Panc1 (cell line): ENCODE measurements at regions not wholly inside any gene's neighbourhood (a gene's known extent, or its start where the extent isn't known, plus 50 kb on each side); places are given as distances from the start of the nearest gene placed in this dataset.

ENCODE experiments used
- ATAC-seq: fragments of 200-7000 bp; cut with Tn5 transposase; 2 replicates; pipeline ENCODE4 v1.9.1; 2020; ENCODE audit warnings: mild to moderate bottlenecking, moderate library complexity
- BruUV-seq: library from RNA; stranded (reverse); fragments of 400-500 nt; replicated peaks from 2 replicates; lab custom pipeline; 2021; lab: Mats Ljungman, UMichigan
- CTCF ChIA-PET: fragments of 300-600 bp; sonication (Branson Sonifier 250); formaldehyde crosslinking; loops from one replicate; lab custom pipeline; 2022; ENCODE audit warnings: antibody characterized with exemption; lab: Charles Lee
- POLR2A ChIA-PET: fragments of 300-600 bp; sonication (Branson Sonifier 250); formaldehyde crosslinking; loops from one replicate; lab custom pipeline; 2022; ENCODE audit warnings: antibody characterized with exemption; lab: Charles Lee
- DNase-seq: peaks from one replicate; pipeline ENCODE4 v3.0.0-alpha.2; 2010; ENCODE audit warnings: low read depth, low spot score
- H3K27ac ChIP-seq: 2 replicates; pipeline ENCODE4 v1.5.1; 2011; ENCODE audit warnings: mild to moderate bottlenecking, low read length, inconsistent platforms
- H3K27me3 ChIP-seq: fragments of 200-500 bp; sonication (Bioruptor generic); 2 replicates; pipeline ENCODE4 v1.6.0; 2014; ENCODE audit warnings: low read length, inconsistent platforms; ENCODE audit not compliant: control insufficient read depth, insufficient read depth
- H3K36me3 ChIP-seq: fragments of 200-500 bp; sonication (Bioruptor generic); 2 replicates; pipeline ENCODE4 v1.5.1; 2014; ENCODE audit warnings: inconsistent platforms, mild to moderate bottlenecking, low read length, moderate library complexity; ENCODE audit not compliant: control insufficient read depth, insufficient read depth
- H3K4me1 ChIP-seq: 2 replicates; pipeline ENCODE4 v1.5.1; 2011; ENCODE audit warnings: inconsistent platforms, mild to moderate bottlenecking, low read length, moderate library complexity; ENCODE audit not compliant: control insufficient read depth, insufficient read depth
- H3K4me3 ChIP-seq, 2 experiments: 2 replicates each; pipeline ENCODE4 v1.5.1; 2011 to 2012; ENCODE audit warnings: low read depth in 2 of 2, low read length in 2 of 2, mild to moderate bottlenecking in 2 of 2, inconsistent platforms in 1 of 2, moderate library complexity in 1 of 2
- H3K9me3 ChIP-seq: fragments of 200-500 bp; sonication (Bioruptor generic); 2 replicates; pipeline ENCODE4 v1.5.1; 2014; ENCODE audit warnings: low read depth, mild to moderate bottlenecking, inconsistent platforms, low read length, moderate library complexity; ENCODE audit not compliant: control insufficient read depth, insufficient read depth
- POLR2AphosphoS5 ChIP-seq: IDR thresholded peaks from 2 replicates; pipeline ENCODE4 v1.6.1; 2012; ENCODE audit warnings: mild to moderate bottlenecking, low read depth, low read length, moderate library complexity
- SIN3A ChIP-seq: IDR thresholded peaks from 2 replicates; pipeline ENCODE4 v1.6.1; 2012; ENCODE audit warnings: low read depth, mild to moderate bottlenecking, low read length, moderate library complexity, borderline replicate concordance; ENCODE audit not compliant: insufficient read depth
- TCF7L2 ChIP-seq: IDR thresholded peaks from 2 replicates; pipeline ENCODE4 v1.6.1; 2011; ENCODE audit warnings: mild to moderate bottlenecking, low read depth, low read length, inconsistent platforms
- in situ Hi-C: cut with HindIII; loops from 2 replicates; pipeline ENCODE4 v1.10.0; 2016; ENCODE audit warnings: low sequenced_read_pairs, low pct_unique_long_range_greater_than_20kb
- intact Hi-C: fragments of 100-400 bp; cut with micrococcal nuclease; formaldehyde crosslinking; loops from one replicate; pipeline ENCODE4 v1.10.0; 2022; ENCODE audit not compliant: unreplicated experiment
- TF ChIP-seq, protein P1 (sequence below), 2 experiments: IDR thresholded peaks; 2 replicates each; pipeline ENCODE4 v1.6.1; 2011 to 2012; ENCODE audit warnings: low read depth in 2 of 2, control low read depth in 1 of 2, low read length in 1 of 2, mild to moderate bottlenecking in 1 of 2, moderate library complexity in 1 of 2; ENCODE audit not compliant: insufficient read depth in 1 of 2
- TF ChIP-seq, protein P2 (sequence below): fragments of 450-650 bp; IDR thresholded peaks from 2 replicates; pipeline ENCODE4 v1.5.1; 2017; ENCODE audit warnings: mild to moderate bottlenecking

DNA sequence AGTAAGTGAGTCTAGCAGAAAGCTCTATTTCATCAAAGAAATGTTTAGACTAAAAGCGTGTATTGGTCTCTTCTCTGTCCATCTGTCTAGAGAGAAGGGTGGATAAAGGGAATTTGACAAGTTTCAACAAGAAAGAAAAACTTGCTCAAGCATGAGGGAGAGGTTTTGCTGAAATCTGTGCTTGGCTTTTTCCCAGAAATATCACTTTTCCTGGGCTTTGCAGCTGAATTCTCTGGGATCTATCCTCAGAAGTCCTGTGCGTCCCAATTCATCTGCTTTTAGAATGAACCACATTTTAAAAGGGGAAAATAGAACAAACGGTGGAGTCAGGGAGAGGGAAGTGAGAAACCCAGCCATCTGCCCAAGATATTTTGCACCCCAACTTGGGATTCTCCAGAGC, 59.6 kb upstream of the CELF2 start:
- DNase-seq (no peak), ATAC-seq (no peak)
- no peak overlapping the region for H3K27ac ChIP-seq
- no peaks in the 10 kb centered on the region for H3K9me3 ChIP-seq
- TF ChIP-seq, protein P1, sequence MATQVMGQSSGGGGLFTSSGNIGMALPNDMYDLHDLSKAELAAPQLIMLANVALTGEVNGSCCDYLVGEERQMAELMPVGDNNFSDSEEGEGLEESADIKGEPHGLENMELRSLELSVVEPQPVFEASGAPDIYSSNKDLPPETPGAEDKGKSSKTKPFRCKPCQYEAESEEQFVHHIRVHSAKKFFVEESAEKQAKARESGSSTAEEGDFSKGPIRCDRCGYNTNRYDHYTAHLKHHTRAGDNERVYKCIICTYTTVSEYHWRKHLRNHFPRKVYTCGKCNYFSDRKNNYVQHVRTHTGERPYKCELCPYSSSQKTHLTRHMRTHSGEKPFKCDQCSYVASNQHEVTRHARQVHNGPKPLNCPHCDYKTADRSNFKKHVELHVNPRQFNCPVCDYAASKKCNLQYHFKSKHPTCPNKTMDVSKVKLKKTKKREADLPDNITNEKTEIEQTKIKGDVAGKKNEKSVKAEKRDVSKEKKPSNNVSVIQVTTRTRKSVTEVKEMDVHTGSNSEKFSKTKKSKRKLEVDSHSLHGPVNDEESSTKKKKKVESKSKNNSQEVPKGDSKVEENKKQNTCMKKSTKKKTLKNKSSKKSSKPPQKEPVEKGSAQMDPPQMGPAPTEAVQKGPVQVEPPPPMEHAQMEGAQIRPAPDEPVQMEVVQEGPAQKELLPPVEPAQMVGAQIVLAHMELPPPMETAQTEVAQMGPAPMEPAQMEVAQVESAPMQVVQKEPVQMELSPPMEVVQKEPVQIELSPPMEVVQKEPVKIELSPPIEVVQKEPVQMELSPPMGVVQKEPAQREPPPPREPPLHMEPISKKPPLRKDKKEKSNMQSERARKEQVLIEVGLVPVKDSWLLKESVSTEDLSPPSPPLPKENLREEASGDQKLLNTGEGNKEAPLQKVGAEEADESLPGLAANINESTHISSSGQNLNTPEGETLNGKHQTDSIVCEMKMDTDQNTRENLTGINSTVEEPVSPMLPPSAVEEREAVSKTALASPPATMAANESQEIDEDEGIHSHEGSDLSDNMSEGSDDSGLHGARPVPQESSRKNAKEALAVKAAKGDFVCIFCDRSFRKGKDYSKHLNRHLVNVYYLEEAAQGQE (IDR thresholded peaks at IDR 0.05; ENCODE audit: insufficient read depth in 1 of 2, low read depth in 2 of 2, low read length in 1 of 2), result no peak
- TF ChIP-seq SIN3A (no peak), TCF7L2 (no peak)
- H3K4me3 ChIP-seq, result no peak overlapping the region
- CTCF ChIA-PET, result no interaction called here
- no peaks in the 10 kb centered on the region for H3K4me1 ChIP-seq
- BruUV-seq, result no TSS peak
- POLR2A ChIA-PET, result no interaction called here
- H3K27me3 ChIP-seq, result no peaks in the 10 kb centered on the region
- intact Hi-C loops, result no loop called here
- in situ Hi-C loops, result no loop called here
- no peaks in the 10 kb centered on the region for H3K36me3 ChIP-seq

DNA sequence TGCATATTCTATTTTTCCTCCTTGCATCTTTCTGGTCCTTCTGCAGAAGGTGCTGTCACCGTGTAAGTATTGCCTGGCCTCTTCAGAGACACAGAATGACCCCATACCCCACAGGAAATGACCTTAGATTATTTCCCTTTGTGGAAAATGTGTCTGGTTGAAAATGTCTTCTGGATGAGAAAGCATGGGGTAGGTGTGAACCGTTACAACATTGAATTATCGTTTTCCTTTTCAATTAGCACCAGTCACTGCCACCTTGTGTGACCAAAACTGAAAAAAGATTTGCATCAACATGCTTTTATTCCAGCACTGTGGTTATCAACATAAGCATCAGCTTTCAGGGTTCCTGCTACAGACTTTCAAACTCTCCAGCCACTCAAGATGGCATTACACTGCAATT, 58.0 kb upstream of the CELF2 start:
- H3K27ac ChIP-seq, result no peak overlapping the region
- H3K4me3 ChIP-seq, result no peak overlapping the region
- no peak for DNase-seq
- CTCF ChIA-PET, result no interaction called here
- no peaks in the 10 kb centered on the region for H3K36me3 ChIP-seq
- in situ Hi-C loops, result no loop called here
- no peaks in the 10 kb centered on the region for H3K27me3 ChIP-seq
- no TSS peak for BruUV-seq
- ATAC-seq, result no peak
- TF ChIP-seq, protein P2, sequence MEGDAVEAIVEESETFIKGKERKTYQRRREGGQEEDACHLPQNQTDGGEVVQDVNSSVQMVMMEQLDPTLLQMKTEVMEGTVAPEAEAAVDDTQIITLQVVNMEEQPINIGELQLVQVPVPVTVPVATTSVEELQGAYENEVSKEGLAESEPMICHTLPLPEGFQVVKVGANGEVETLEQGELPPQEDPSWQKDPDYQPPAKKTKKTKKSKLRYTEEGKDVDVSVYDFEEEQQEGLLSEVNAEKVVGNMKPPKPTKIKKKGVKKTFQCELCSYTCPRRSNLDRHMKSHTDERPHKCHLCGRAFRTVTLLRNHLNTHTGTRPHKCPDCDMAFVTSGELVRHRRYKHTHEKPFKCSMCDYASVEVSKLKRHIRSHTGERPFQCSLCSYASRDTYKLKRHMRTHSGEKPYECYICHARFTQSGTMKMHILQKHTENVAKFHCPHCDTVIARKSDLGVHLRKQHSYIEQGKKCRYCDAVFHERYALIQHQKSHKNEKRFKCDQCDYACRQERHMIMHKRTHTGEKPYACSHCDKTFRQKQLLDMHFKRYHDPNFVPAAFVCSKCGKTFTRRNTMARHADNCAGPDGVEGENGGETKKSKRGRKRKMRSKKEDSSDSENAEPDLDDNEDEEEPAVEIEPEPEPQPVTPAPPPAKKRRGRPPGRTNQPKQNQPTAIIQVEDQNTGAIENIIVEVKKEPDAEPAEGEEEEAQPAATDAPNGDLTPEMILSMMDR, result no peak
- no peak for TF ChIP-seq POLR2AphosphoS5
- TF ChIP-seq SIN3A, result no peak
- TF ChIP-seq, protein P1 (IDR thresholded peaks at IDR 0.05; ENCODE audit: insufficient read depth in 1 of 2, low read depth in 2 of 2, low read length in 1 of 2), result no peak
- no peak for TF ChIP-seq TCF7L2
- no peaks in the 10 kb centered on the region for H3K4me1 ChIP-seq
- POLR2A ChIA-PET, result no interaction called here
- H3K9me3 ChIP-seq, result no peaks in the 10 kb centered on the region
- intact Hi-C loops, result no loop called here
